ENCODE measurements at regions not wholly inside any gene's neighbourhood (a gene's known extent, or its start where the extent isn't known, plus 50 kb on each side); places are given as distances from the start of the nearest gene placed in this dataset.

DNA sequence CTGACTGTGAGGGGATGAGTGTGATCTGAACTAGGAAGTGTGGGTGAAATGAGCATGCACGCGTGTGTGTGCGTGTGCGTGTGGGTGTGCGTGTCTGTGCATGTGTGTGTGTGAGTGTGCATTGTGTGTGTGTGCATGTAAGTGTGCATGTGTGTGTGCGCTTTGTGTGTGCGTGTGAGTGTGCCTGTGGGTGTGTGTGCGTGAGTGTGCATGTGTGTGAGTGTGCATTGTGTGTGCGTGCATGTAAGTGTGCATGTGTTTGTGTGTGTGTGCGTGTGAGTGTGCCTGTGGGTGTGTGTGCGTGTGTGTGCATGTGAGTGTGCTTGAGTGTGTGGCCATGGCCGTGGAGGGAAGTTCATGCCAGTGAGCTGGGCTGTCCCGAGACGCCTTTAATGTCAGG is 76.3 kb downstream of the RTP5 start:
- TF ChIP-seq POLR2AphosphoS5 (IDR thresholded peaks at IDR 0.05; ENCODE audit: borderline replicate concordance, low read depth, low read length) (no peak), FOXP2 (optimal IDR thresholded peaks at IDR 0.05; ENCODE audit: control extremely low read depth, extremely low read length, insufficient read depth) (no peak)
